ENCODE measurements at regions not wholly inside any gene's neighbourhood (a gene's known extent, or its start where the extent isn't known, plus 50 kb on each side); places are given as distances from the start of the nearest gene placed in this dataset.

GRCh38 chr6:92538275-92538674 lies 881.1 kb downstream of the EPHA7 start:
- no peaks in the 10 kb centered on the region for H3K9me3 ChIP-seq
- H3K27ac ChIP-seq = no peak overlapping the region
- no peaks in the 10 kb centered on the region for H3K36me3 ChIP-seq
- H3K4me3 ChIP-seq = no peak overlapping the region
- no peaks in the 10 kb centered on the region for H3K4me1 ChIP-seq (ENCODE audit: control insufficient read depth in 1 of 2, low read depth in 2 of 2)
- H3K27me3 ChIP-seq (replicated peaks; ENCODE audit: insufficient read depth) = no peaks in the 10 kb centered on the region
- no peak for TF ChIP-seq CTCF (IDR thresholded peaks at IDR 0.05)
- DNase-seq (ENCODE audit: low spot score) (no peak), ATAC-seq (ENCODE audit: insufficient number of reproducible peaks, low FRiP score, low read depth) (no peak)

GRCh38 chr6:92534109-92534508 lies 885.2 kb downstream of the EPHA7 start:
- Histone ChIP-seq H3K9me3 (no peaks in the 10 kb centered on the region), H3K27me3 (replicated peaks; ENCODE audit: insufficient read depth) (no peaks in the 10 kb centered on the region), H3K4me1 (ENCODE audit: control insufficient read depth in 1 of 2, low read depth in 2 of 2) (no peaks in the 10 kb centered on the region), H3K27ac (no peak overlapping the region), H3K4me3 (no peak overlapping the region), H3K36me3 (no peaks in the 10 kb centered on the region)
- no peak for TF ChIP-seq CTCF (IDR thresholded peaks at IDR 0.05)
- ATAC-seq (ENCODE audit: insufficient number of reproducible peaks, low FRiP score, low read depth) = no peak
- DNase-seq (ENCODE audit: low spot score) = no peak

- no peaks in the 10 kb centered on the region for H3K4me1 ChIP-seq (ENCODE audit: control insufficient read depth in 1 of 2, low read depth in 2 of 2)
- no peaks in the 10 kb centered on the region for H3K9me3 ChIP-seq
- no peak overlapping the region for H3K4me3 ChIP-seq
- TF ChIP-seq CTCF (IDR thresholded peaks at IDR 0.05) = no peak
- DNase-seq (ENCODE audit: low spot score) (no peak), ATAC-seq (ENCODE audit: insufficient number of reproducible peaks, low FRiP score, low read depth) (no peak)
- no peaks in the 10 kb centered on the region for H3K36me3 ChIP-seq
- no peaks in the 10 kb centered on the region for H3K27me3 ChIP-seq (replicated peaks; ENCODE audit: insufficient read depth)
- no peak overlapping the region for H3K27ac ChIP-seq
Observed at GRCh38 chr6:92522589-92522988, 896.8 kb downstream of the EPHA7 start.

- Histone ChIP-seq H3K36me3 (no peaks in the 10 kb centered on the region), H3K27ac (no peak overlapping the region), H3K4me1 (ENCODE audit: control insufficient read depth in 1 of 2, low read depth in 2 of 2) (no peaks in the 10 kb centered on the region), H3K27me3 (replicated peaks; ENCODE audit: insufficient read depth) (no peaks in the 10 kb centered on the region), H3K4me3 (no peak overlapping the region), H3K9me3 (no peaks in the 10 kb centered on the region)
- ATAC-seq (ENCODE audit: insufficient number of reproducible peaks, low FRiP score, low read depth) (no peak), DNase-seq (ENCODE audit: low spot score) (no peak)
- no peak for TF ChIP-seq CTCF (IDR thresholded peaks at IDR 0.05)
Observed at GRCh38 chr6:92521553-92521952, 897.8 kb downstream of the EPHA7 start.

- H3K27ac ChIP-seq = no peak overlapping the region
- no peak for TF ChIP-seq CTCF (IDR thresholded peaks at IDR 0.05)
- no peaks in the 10 kb centered on the region for H3K4me1 ChIP-seq (ENCODE audit: control insufficient read depth in 1 of 2, low read depth in 2 of 2)
- no peak overlapping the region for H3K4me3 ChIP-seq
- DNase-seq (ENCODE audit: low spot score) (no peak), ATAC-seq (ENCODE audit: insufficient number of reproducible peaks, low FRiP score, low read depth) (no peak)
- H3K36me3 ChIP-seq = no peaks in the 10 kb centered on the region
- H3K9me3 ChIP-seq = no peaks in the 10 kb centered on the region
- H3K27me3 ChIP-seq (replicated peaks; ENCODE audit: insufficient read depth) = no peaks in the 10 kb centered on the region
Observed at GRCh38 chr6:92510137-92510536, 909.2 kb downstream of the EPHA7 start.

All from thoracic aorta (tissue), 2 donors.